AG09319 (cell line): ENCODE measurements at regions not wholly inside any gene's neighbourhood (a gene's known extent, or its start where the extent isn't known, plus 50 kb on each side); places are given as distances from the start of the nearest gene placed in this dataset.

Experiments used
- DNase-seq: peaks from one replicate; pipeline ENCODE4 v3.0.0-alpha.2; 2010; ENCODE audit warnings: low read depth; ENCODE audit errors: extremely low read depth
- TF ChIP-seq, protein P1 (sequence below): IDR thresholded peaks from 2 replicates; pipeline ENCODE4 v1.5.1; 2011; ENCODE audit warnings: low read depth, mild to moderate bottlenecking, inconsistent platforms, low read length, moderate library complexity

DNA sequence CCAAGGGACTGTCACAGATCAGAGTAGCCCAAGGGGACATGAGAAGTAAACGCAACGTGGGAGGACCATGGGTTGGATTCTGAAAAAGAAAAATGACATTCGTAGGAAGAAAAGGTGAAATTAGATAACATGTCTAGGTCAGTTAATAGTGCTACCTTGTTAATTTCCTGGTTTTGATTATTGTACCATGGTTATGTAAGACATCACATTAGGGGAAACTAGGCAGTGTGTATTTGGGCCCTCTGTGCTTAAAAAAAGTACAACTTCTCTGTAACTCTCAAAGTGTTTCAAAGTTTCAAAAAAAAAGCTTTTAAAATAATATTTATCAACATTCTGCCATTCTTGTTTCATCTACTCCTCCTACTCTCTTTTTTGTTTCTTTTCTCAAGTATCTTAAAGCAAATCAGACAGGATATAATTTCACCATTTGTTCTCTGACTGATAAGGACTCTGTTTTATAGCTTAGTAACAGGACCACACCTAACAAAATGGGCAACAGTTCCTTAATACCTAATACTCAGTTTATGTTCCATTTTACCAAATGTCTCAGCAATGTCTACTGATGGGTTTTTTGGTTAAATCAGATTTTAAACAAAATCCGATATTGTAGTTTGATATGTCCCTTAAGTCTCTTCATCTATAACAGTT is 97.1 kb upstream of the PLCB4 start:
- TF ChIP-seq, protein P1, sequence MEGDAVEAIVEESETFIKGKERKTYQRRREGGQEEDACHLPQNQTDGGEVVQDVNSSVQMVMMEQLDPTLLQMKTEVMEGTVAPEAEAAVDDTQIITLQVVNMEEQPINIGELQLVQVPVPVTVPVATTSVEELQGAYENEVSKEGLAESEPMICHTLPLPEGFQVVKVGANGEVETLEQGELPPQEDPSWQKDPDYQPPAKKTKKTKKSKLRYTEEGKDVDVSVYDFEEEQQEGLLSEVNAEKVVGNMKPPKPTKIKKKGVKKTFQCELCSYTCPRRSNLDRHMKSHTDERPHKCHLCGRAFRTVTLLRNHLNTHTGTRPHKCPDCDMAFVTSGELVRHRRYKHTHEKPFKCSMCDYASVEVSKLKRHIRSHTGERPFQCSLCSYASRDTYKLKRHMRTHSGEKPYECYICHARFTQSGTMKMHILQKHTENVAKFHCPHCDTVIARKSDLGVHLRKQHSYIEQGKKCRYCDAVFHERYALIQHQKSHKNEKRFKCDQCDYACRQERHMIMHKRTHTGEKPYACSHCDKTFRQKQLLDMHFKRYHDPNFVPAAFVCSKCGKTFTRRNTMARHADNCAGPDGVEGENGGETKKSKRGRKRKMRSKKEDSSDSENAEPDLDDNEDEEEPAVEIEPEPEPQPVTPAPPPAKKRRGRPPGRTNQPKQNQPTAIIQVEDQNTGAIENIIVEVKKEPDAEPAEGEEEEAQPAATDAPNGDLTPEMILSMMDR: no peak
- DNase-seq: no peak

DNA sequence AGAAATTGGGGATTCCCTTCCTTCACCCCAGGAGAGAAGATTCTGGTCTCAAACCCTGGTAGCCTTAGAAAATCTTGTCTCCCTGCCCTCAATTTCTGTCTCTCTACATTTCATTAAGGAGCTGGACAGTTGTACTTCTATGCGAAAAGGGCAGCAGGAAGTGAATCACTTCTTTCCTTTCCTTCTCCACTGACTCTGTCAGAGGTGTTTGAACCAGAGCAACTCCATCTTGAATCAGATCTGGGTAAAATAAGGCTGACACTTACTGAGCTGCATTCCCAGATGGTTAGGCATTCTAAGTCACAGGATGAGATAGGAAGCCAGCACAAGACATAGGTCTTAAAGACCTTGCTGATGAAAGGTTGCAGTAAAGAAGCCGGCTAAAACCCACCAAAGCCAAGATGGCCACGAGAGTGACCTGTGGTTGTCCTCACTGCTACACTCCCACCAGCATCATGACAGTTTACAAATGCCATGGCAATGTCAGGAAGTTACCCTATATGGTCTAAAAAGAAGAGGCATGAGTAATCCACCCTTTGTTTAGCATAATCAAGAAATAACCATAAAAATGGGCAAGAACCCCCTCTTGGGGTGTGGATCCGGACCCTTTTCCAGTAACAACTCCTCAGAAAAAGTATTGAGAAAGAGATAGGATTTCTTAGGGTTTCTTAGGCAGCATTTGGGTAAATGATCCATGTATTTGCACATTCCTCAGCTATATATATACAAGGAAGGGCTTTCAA is 95.8 kb upstream of the PLCB4 start:
- TF ChIP-seq, protein P1: no peak
- no peak for DNase-seq

DNA sequence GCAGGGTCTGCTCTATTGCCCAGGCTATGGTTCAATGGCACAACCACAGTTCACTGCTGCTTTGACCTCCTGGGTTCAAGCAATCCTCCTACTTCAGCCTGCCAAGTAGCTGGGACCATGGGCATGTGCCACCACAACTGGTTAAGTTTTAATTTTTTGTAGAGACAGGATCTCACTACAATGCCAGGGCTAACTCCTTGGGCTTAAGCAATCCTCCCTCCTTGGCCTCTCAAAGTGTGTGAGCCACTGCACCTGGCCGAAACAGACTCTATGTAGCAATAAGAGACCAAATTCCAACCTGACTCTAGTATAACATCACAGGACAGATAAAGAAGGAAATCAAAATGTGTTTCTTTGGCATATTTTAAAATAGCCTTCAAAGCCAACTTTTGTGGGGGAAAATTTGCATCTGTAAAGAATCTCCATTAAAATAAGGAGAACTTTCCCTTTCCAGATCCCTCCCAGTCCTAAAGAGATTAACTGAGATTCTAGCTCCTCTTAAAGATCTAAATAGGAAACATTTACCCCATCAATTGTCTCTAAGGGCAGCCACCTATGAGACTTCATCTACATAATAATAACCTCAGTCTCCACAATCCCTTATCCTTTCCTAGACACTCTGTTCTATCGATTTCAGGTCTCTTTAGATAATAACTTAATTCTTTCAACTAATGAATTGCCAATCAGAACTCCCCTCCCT is 94.7 kb upstream of the PLCB4 start:
- TF ChIP-seq, protein P1: no peak
- no peak for DNase-seq

DNA sequence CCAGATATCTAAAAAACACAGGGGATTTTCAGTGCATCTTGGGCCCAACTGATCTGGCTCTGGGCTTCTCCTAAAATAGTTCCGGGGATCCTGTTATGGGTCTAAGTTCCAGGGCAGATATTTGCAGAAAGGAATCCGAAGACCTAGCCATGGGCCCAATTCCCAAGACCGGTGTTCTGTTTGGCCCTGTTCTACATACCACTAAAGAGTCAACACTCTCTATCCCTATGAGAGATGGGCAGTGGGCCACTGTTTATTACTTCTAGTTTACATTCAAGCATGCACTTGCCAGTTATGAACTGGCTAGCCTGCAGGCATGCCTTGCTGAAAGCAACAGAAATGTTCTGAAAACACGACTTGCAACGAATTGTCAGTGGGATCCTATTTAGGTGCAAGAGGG is 87.4 kb upstream of the PLCB4 start:
- no peak for DNase-seq
- TF ChIP-seq, protein P1: no peak

DNA sequence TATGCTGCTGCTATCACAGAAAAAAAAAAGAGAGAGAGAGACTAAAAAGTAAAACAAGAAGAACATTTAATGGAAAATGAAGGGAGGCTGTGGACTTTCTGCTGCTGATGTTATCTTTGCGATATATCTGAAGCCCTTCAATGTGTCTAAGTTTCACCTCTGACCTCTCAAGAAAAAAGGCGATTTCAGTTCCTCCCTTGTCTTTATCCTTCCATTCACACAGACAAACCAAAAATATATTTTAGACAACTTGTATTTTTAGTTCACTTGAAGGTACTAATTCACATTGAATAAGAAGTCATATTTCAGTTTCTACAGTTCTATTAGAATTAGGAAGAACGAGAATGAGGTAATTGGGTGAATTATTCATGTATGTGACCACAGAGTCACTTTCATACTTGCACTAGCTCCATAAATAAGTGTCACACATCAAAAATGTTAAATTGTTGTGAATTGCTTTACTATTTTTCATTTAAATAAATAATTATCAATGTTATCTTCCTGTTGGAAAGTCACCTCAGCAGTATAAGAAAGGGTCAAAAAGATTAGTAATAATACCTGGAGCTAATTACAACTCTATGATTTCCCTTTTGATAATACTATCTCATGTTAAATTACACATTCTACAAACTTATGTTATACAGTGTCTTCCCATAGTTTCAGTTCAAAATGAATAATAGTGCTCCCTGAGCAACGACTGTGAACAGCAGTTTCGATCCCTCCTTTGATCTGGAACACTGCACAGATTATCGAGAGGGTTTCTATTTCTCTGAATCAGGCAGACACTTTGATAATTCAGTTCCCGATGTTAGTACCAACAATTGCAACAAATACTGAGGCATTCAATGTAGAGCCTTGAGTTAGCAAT is 85.2 kb upstream of the PLCB4 start:
- DNase-seq: no peak

DNA sequence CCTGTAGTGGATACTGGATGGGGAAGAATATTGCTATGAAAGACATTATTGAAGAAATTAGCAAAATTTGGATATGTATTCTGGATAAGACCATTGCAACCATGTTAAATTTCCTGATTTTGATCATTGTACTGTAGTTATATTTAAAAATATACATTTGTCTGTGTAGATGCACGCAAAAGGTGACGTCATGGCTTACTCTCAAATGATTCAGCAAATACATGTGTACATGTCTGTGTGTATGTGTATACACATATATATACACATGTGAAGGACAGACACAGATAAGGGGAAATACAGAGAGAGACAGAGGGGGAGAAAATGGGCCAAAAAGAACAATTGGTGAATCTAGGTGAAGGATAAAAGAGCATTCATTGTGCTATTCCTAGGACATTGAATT is 82.3 kb upstream of the PLCB4 start:
- TF ChIP-seq, protein P1: no peak
- no peak for DNase-seq

More for the DNA sequence above, 85.2 kb upstream of the PLCB4 start:
- TF ChIP-seq, protein P1: no peak
